ENCODE measurements at regions not wholly inside any gene's neighbourhood (a gene's known extent, or its start where the extent isn't known, plus 50 kb on each side); places are given as distances from the start of the nearest gene placed in this dataset.

GRCh38 chr4:145299380-145300076, 119.1 kb upstream of the OTUD4 start:
- POLR2A ChIA-PET = no interaction called here
- 0% methylated on average over 5 of the region's 5 CpGs for WGBS (ENCODE audit: insufficient coverage, insufficient replicate concordance, low lambda C conversion rate, missing lambda C conversion rate)
- TF ChIP-seq RELB (IDR thresholded peaks at IDR 0.05; ENCODE audit: low read depth) (peak; percentile 51; the same call in 1 of the 2 replicates), BCL3 (IDR thresholded peaks at IDR 0.05; ENCODE audit: borderline replicate concordance, insufficient read depth, low read depth, low read length, poor library complexity, severe bottlenecking) (peak; percentile 92), DPF2 (IDR thresholded peaks at IDR 0.05) (peak; percentile 74), BHLHE40 (IDR thresholded peaks at IDR 0.05; ENCODE audit: borderline replicate concordance in 1 of 2, low read depth in 2 of 2, low read length in 1 of 2) (peak; percentile 61 to 63; a peak in 2 of 4 replicates), ZNF592 (IDR thresholded peaks at IDR 0.05) (no peak), EP300 (IDR thresholded peaks at IDR 0.05; ENCODE audit: borderline replicate concordance in 1 of 2, control insufficient read depth in 1 of 2, low read depth in 2 of 2, low read length in 2 of 2) (peak in 1 of 2 experiments; percentile 73; a peak in 2 of 4 replicates), ZBTB40 (IDR thresholded peaks at IDR 0.05; ENCODE audit: borderline replicate concordance) (no peak), TCF7 (IDR thresholded peaks at IDR 0.05; ENCODE audit: borderline replicate concordance) (peak; percentile 100), EGR1 (IDR thresholded peaks at IDR 0.05; ENCODE audit: borderline replicate concordance in 1 of 2, low read depth in 2 of 2, low read length in 2 of 2) (peak in 1 of 2 experiments; percentile 100; a peak in 2 of 3 replicates)

More at GRCh38 chr4:145299380-145300076, 119.1 kb upstream of the OTUD4 start:
- Histone ChIP-seq H3K4me2 (ENCODE audit: control insufficient read depth, insufficient read depth) (peak overlapping the region; percentile 91), H3K4me3 (no peak overlapping the region), H3K9ac (ENCODE audit: control insufficient read depth, insufficient read depth, low read length) (no peak overlapping the region), H3K4me1 (ENCODE audit: control insufficient read depth, insufficient read depth, low read length) (peaks cover 13% of the 10 kb centered on the region), H4K20me1 (ENCODE audit: control insufficient read depth, insufficient read depth) (no peaks in the 10 kb centered on the region), H3K79me2 (ENCODE audit: control insufficient read depth, insufficient read depth, low read length) (no peaks in the 10 kb centered on the region), H3K36me3 (ENCODE audit: control insufficient read depth in 2 of 2, insufficient read depth in 2 of 2, low read length in 1 of 2) (no peaks in the 10 kb centered on the region), H3K27ac (ENCODE audit: control insufficient read depth, insufficient read depth) (peak overlapping the region; percentile 22; the same call in 1 of the 2 replicates), H3K9me3 (replicated peaks; ENCODE audit: control insufficient read depth, insufficient read depth, low read length) (no peaks in the 10 kb centered on the region; the same call in 2 of the 3 replicates), H3K27me3 (replicated peaks in 1 of 2; ENCODE audit: control insufficient read depth in 2 of 2, insufficient read depth in 2 of 2, low read length in 1 of 2) (no peaks in the 10 kb centered on the region), H2AFZ (ENCODE audit: control insufficient read depth, low read depth, low read length) (peak overlapping the region; percentile 45; the same call in 1 of the 2 replicates)
- ChIA-PET RAD21 (ENCODE audit: unreplicated experiment) (interaction anchor here (0.6 to 0.9 kb wide), 2 partner anchors 12 to 327 kb away, joined by 3 to 4 read pairs; no protein-coding TSS in a partner anchor), CTCF (interaction anchor here (0.7 to 1.4 kb wide), 2 partner anchors 9 to 10 kb away, joined by 3 to 4 read pairs; no protein-coding TSS in a partner anchor), SMC1A (ENCODE audit: uncharacterized antibody, unreplicated experiment) (interaction anchor here (0.7 to 2.8 kb wide), 5 partner anchors 9 to 326 kb away, joined by 3 to 13 read pairs (median 3); no protein-coding TSS in a partner anchor)
- no TSS peak for BruUV-seq (replicated peaks)
- in situ Hi-C loops (cut with MboI) = no loop called here
- peak; percentile 87 for FAIRE-seq
- peak; percentile 89 for DNase-seq (ENCODE audit: low read depth, low spot score)
- peak; percentile 95 for ATAC-seq
- intact Hi-C loops (cut with micrococcal nuclease; ENCODE audit: unreplicated experiment) = no loop called here

Measured in GM12878 (cell line).